Gastrocnemius medialis (tissue), 4 donors: ENCODE measurements at regions not wholly inside any gene's neighbourhood (a gene's known extent, or its start where the extent isn't known, plus 50 kb on each side); places are given as distances from the start of the nearest gene placed in this dataset.
"Not testable (repeated sequence)": the region's sequence is repeated elsewhere in the genome, so short reads cannot be mapped to it uniquely, and the experiment has no call there.

Experiments used
- ATAC-seq, 2 donors: fragments of 150-250 bp; one replicate each; pipeline ENCODE4 v1.9.1; 2016
- DNase-seq, 2 donors: peaks; one replicate each; pipeline ENCODE4 v3.0.0-alpha.2; 2019
- H3K27ac ChIP-seq, 4 donors: fragments of 200-600 bp; sonication (generic); 1 replicate in 1 of 4; 2 replicates in 3 of 4; pipeline ENCODE4 v1.5.1; 2016 to 2018; ENCODE audit warnings: mild to moderate bottlenecking in 2 of 4, moderate library complexity in 1 of 4
- H3K27me3 ChIP-seq, 3 donors: fragments of 200-600 bp; sonication (generic) in 2 of 3; 1 replicate in 1 of 3; 2 replicates in 2 of 3; pipeline versions ENCODE4 v1.5.1 to v1.6.0; 2016 to 2019; ENCODE audit warnings: mild to moderate bottlenecking in 1 of 3, moderate library complexity in 1 of 3
- H3K36me3 ChIP-seq, 2 donors: fragments of 200-600 bp; sonication (generic) in 1 of 2; one replicate each; pipeline ENCODE4 v1.5.1; 2017 to 2018
- H3K4me1 ChIP-seq, 2 donors: fragments of 200-600 bp; sonication (generic) in 1 of 2; one replicate each; pipeline ENCODE4 v1.5.1; 2016 to 2017; ENCODE audit warnings: mild to moderate bottlenecking in 2 of 2
- H3K4me3 ChIP-seq, 4 donors: fragments of 200-600 bp; sonication (generic) in 3 of 4; 1 replicate in 1 of 4; 2 replicates in 3 of 4; pipeline ENCODE4 v1.5.1; 2016 to 2019; ENCODE audit warnings: mild to moderate bottlenecking in 2 of 4
- H3K9me3 ChIP-seq, 3 donors: fragments of 200-600 bp; sonication (generic) in 2 of 3; 1 replicate in 1 of 3; 2 replicates in 2 of 3; pipeline ENCODE4 v1.5.1; 2016 to 2019
- POLR2A ChIP-seq, 2 donors: fragments of 450-650 bp; IDR thresholded peaks; one replicate each; pipeline ENCODE4 v1.6.1; 2017; ENCODE audit warnings: antibody characterized with exemption in 2 of 2, mild to moderate bottlenecking in 2 of 2, moderate library complexity in 2 of 2
- in situ Hi-C, 4 donors: fragments of 200-750 bp; cut with MboI; loops; one replicate each; pipeline versions ENCODE4 v1.15.0 to v1.8.0; 2017; ENCODE audit warnings: low sequenced_read_pairs in 4 of 4
- intact Hi-C: fragments of 100-400 bp; cut with DNase I; formaldehyde crosslinking; loops from one replicate; pipeline ENCODE4 v1.15.1; 2023; ENCODE audit warnings: low total_unique reads
- TF ChIP-seq, protein P1 (sequence below), 5 experiments: fragments of 450-650 bp in 3 of 5; fragments of 200-600 bp in 2 of 5; sonication (generic) in 2 of 5; IDR thresholded peaks in 4 of 5; conservative IDR thresholded peaks in 1 of 5; 1 replicate in 4 of 5; 2 replicates in 1 of 5; pipeline ENCODE4 v1.5.1; 2016 to 2019; ENCODE audit warnings: antibody characterized with exemption in 5 of 5, mild to moderate bottlenecking in 3 of 5, moderate library complexity in 3 of 5

DNA sequence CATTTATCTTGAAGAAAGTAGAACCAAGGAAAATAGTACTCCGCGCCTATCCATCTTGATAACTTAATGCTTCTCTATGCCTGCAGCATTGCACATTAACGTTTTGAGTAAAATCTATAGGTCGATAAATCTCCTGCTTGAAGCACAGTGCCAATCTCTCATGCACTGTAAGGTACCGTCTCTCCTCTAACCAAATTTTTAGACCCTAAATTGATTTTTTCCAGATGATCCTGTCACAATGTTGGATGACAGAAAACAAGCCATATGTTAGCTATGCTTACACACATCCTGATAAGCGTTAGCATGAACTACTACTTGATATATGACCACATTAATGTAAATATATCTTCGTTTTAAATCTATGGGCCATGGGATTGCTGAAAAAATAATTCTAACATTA is 723.8 kb upstream of the CDH6 start:
- no peak overlapping the region for H3K4me3 ChIP-seq
- in situ Hi-C loops (no loop called here), intact Hi-C loops (no loop called here)
- H3K4me1 ChIP-seq: no peaks in the 10 kb centered on the region
- DNase-seq: no peak
- no peaks in the 10 kb centered on the region for H3K36me3 ChIP-seq
- no peaks in the 10 kb centered on the region for H3K27me3 ChIP-seq
- no peak overlapping the region for H3K27ac ChIP-seq
- no peaks in the 10 kb centered on the region for H3K9me3 ChIP-seq
- ATAC-seq: no peak
- TF ChIP-seq, protein P1, sequence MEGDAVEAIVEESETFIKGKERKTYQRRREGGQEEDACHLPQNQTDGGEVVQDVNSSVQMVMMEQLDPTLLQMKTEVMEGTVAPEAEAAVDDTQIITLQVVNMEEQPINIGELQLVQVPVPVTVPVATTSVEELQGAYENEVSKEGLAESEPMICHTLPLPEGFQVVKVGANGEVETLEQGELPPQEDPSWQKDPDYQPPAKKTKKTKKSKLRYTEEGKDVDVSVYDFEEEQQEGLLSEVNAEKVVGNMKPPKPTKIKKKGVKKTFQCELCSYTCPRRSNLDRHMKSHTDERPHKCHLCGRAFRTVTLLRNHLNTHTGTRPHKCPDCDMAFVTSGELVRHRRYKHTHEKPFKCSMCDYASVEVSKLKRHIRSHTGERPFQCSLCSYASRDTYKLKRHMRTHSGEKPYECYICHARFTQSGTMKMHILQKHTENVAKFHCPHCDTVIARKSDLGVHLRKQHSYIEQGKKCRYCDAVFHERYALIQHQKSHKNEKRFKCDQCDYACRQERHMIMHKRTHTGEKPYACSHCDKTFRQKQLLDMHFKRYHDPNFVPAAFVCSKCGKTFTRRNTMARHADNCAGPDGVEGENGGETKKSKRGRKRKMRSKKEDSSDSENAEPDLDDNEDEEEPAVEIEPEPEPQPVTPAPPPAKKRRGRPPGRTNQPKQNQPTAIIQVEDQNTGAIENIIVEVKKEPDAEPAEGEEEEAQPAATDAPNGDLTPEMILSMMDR (IDR thresholded peaks at IDR 0.05 in 4 of 5, conservative IDR thresholded peaks at IDR 0.05 in 1 of 5): no peak
- TF ChIP-seq POLR2A (IDR thresholded peaks at IDR 0.05): no peak

DNA sequence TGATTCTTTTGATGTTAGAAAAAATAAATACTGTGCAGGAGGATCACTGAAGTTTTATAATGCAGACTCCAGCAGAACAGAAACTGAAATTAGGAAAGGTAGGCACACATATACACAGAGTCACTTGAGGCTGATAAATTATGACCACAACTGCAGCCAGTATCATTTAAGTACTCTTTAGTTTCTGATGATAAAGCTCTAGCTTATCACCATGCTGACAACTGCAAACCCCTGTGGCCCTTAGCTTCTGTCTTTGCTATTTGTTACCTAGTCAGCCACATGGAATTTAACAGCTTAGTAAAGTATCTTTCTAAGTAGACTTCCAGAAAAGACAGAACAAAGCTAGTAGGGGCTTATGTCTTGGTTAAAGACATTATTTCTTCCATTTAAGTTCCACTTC is 734.8 kb upstream of the CDH6 start:
- intact Hi-C loops: no loop called here
- Histone ChIP-seq H3K27me3 (no peaks in the 10 kb centered on the region), H3K27ac (no peak overlapping the region), H3K4me1 (no peaks in the 10 kb centered on the region), H3K4me3 (no peak overlapping the region), H3K36me3 (no peaks in the 10 kb centered on the region), H3K9me3 (no peaks in the 10 kb centered on the region)
- in situ Hi-C loops: no loop called here
- ATAC-seq: no peak
- DNase-seq: no peak
- TF ChIP-seq, protein P1 (IDR thresholded peaks at IDR 0.05 in 4 of 5, conservative IDR thresholded peaks at IDR 0.05 in 1 of 5): no peak
- TF ChIP-seq POLR2A (IDR thresholded peaks at IDR 0.05): no peak

DNA sequence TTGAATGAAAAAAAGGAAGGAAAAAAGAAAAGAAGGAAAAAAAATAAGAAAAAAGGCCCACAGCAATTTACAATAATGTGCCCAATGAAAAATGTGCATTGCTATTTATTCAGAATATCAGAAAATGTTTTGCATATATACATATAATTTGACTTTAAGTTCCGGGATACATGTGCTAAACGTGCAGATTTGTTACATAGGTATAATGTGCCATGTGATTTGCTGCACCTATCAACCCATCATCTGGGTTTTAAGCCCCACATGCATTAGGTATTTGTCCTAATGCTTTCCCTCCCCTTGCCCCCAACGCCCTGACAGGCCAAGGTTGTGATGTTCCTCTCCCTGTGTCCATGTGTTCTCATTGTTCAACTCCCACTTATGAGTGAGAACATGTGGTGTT is 738.0 kb upstream of the CDH6 start:
- in situ Hi-C loops, ATAC-seq, intact Hi-C loops: not testable (repeated sequence)

DNA sequence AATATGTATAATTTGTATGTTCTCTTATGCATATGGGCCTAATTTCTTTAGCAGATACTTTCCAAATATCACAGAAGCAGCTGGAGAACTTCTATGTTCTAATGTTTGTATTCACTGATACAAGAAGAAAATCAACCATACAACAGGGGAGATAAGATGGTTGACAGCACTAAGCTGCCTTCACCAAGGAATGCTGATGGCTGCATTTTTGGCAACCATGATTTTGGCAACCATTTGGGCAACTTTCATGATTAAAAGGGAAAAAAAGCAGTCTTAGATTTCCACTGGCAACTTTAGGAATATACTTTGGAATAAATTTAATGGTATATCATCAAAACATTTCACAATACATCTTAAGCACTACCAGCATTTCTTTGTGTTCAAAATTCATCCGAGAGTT is 740.3 kb upstream of the CDH6 start:
- Histone ChIP-seq H3K4me3 (no peak overlapping the region), H3K4me1 (no peaks in the 10 kb centered on the region), H3K27ac (no peak overlapping the region), H3K36me3 (no peaks in the 10 kb centered on the region), H3K27me3 (no peaks in the 10 kb centered on the region), H3K9me3 (no peaks in the 10 kb centered on the region)
- no peak for DNase-seq
- TF ChIP-seq, protein P1 (IDR thresholded peaks at IDR 0.05 in 4 of 5, conservative IDR thresholded peaks at IDR 0.05 in 1 of 5): no peak
- no peak for TF ChIP-seq POLR2A (IDR thresholded peaks at IDR 0.05)
- in situ Hi-C loops (no loop called here), intact Hi-C loops (no loop called here)
- no peak for ATAC-seq

More for the DNA sequence above, 738.0 kb upstream of the CDH6 start:
- H3K4me1 ChIP-seq, H3K27me3 ChIP-seq, H3K27ac ChIP-seq, H3K4me3 ChIP-seq, H3K36me3 ChIP-seq, H3K9me3 ChIP-seq, DNase-seq: not testable (repeated sequence)

DNA sequence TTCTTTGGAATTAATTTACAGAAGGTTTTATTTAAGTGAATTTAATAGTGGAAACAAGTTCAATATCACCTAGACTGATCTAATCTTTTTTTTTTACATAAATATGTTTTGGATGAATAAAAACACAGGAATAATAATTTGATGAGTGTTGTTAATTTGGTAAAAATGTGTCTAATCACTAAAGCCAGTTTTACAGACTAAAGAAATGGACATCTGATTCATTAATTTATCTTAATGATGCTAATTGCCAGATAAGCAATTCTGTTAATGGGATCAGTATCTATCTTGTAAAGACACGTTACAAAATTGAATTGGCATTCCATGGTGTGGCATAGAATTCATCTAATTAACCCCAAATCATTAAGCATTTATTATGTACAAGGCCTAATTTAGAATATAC is 743.3 kb upstream of the CDH6 start:
- H3K27ac ChIP-seq: no peak overlapping the region
- H3K4me3 ChIP-seq: no peak overlapping the region
- no peaks in the 10 kb centered on the region for H3K4me1 ChIP-seq
- H3K36me3 ChIP-seq: no peaks in the 10 kb centered on the region
- H3K9me3 ChIP-seq: no peaks in the 10 kb centered on the region
- intact Hi-C loops (no loop called here), in situ Hi-C loops (no loop called here)
- DNase-seq: no peak
- H3K27me3 ChIP-seq: no peaks in the 10 kb centered on the region
- ATAC-seq: no peak
- no peak for TF ChIP-seq POLR2A (IDR thresholded peaks at IDR 0.05)
- TF ChIP-seq, protein P1 (IDR thresholded peaks at IDR 0.05 in 4 of 5, conservative IDR thresholded peaks at IDR 0.05 in 1 of 5): no peak
